HG03095 (cell line): ENCODE measurements at regions not wholly inside any gene's neighbourhood (a gene's known extent, or its start where the extent isn't known, plus 50 kb on each side); places are given as distances from the start of the nearest gene placed in this dataset.

Experiments
- ATAC-seq: cut with Tn5 transposase; IDR thresholded peaks from one replicate; pipeline ENCODE4 v1.9.1; 2021; ENCODE audit warnings: moderate library complexity; ENCODE audit not compliant: unreplicated experiment

DNA sequence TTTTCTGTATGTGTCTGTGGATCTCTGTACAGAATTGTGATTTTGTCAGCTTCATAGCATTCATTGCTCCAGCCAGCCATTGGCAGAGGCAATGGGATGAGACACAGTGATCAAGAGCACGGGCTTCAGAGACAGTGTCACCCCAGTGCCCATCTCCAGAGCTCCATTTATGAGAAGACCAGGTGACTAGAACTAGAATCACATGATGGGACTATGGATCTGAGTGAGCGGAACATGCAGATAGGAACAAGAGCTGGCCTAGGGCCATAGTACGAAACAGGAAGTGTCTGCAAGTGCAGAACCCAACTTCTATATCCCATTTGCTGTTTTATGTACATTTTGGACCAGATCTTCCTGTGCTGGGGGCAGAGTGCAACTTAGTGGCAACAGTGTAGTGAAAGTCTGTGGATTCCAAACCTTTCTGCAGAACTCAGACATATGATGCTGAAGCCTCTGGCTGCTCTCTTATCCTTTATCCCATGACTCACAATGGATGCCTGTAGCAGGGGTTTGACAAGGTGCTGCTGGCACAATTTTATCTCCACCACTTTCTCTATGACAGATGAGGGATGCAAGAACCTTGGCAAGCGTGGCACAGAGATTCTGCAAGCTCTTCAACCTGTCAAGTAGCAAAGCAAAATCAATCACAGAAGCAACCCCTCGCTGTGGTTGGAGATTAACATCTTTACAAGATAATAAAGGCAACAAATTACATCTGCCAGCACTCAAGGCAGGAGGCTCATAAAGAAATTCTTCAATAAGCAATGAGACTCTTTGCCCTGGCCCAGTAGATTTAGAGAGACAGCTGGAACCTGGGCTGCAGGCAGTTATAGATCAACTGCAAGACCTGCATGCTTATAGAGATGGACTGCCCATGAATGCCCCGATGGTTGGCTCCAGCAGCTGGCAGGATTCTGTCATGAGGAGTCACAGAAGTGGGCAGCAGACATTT, 681.3 kb downstream of the TNS3 start:
- ATAC-seq: no peak

DNA sequence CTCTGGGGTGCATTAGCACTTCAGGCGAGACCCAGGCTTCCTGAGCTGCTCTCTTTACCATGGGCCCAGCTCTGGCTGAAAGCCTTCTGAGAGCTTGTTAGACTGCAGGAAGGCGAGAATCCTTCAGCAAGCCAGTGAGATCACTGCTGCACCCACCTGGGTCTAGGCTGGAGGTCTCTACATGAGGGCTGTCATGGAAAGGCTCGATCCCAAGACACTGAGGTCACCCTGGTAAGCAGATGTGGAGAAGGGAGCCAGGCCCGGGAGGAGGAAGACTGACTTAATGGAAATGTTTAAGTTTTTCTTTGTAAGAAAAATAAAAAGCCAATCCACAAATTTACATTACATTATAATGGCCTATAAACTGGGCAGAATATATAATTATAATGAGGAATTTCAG, 684.5 kb downstream of the TNS3 start:
- ATAC-seq: no peak

DNA sequence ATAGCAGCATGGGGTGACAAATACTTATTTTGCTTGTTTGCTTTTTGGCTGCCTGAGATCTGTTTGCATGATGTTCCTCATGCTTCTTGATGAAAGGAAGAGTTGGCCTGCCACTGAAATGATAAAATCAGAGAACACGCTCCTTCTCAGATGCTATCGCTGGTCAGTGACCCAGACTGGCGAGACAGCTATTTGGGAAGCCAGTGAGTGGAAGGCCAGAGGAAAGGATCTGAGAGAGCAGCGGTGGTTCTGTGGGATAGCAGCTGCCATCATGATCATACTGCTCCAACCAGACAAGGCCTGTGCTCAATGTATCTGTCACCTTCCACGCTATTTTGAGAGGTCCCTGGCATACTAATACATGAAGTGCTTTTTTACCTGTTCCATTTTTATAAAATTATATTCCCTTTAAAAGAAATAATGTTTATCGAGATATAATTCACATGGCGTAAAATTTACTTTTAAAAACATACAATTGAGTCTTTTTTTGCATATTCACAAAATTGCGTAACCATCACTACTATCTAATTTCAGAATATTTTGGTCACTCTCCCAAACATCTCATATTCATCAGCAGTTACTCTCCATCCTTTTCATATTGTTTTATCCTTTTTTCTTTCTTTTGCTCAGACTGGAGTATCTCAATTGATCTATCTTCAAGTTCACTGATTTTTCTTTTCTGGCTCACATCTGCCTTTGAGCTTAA, 695.1 kb downstream of the TNS3 start:
- no peak for ATAC-seq

DNA sequence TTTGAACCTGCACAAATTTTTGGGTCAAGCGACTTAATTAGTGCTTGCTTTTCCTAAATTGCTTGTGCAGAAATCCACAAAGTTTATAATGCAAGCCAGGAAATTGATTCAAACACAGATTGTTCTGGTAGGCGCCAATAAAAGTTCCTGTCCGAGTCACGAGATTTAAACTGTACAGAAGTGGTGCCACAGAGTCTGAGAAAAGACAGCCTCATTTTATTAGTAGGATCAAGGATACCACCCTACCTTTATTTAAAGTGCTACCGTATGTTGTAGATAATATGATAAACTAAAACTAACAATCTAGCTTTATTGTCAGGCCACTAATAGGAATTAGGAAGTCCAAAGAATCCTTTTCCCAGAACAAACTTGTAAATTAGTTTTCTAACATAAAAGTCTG, 696.7 kb downstream of the TNS3 start:
- no peak for ATAC-seq

DNA sequence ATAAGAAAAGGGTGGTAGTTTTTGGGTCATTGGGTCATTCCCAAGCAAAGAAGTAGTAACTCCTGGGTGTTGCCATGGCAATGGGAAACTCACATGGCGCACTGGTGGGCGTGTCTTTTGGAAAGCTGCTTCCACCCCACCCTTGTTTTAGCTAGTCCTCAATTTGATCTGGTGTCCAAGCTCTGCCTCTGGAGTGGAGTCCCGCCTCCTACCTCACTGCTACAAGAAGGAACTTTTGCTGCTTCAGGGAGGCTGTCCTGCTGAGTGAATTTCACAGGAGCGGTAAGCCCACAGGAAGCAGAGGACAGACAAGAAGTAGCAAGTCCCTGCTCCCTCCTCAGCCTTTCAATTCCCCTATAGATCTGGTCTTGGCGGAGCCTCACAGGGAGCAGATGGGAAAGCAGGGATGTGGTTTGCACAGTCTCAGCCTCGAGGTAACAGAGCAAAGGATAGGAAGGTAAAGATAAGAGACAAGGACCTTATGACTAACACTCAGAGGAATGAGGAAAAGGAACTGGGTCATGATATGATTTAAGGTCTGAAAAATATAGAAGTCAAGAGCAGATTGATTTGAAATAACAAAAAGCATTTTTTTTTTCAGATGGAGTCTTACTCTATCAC, 700.3 kb downstream of the TNS3 start:
- no peak for ATAC-seq

DNA sequence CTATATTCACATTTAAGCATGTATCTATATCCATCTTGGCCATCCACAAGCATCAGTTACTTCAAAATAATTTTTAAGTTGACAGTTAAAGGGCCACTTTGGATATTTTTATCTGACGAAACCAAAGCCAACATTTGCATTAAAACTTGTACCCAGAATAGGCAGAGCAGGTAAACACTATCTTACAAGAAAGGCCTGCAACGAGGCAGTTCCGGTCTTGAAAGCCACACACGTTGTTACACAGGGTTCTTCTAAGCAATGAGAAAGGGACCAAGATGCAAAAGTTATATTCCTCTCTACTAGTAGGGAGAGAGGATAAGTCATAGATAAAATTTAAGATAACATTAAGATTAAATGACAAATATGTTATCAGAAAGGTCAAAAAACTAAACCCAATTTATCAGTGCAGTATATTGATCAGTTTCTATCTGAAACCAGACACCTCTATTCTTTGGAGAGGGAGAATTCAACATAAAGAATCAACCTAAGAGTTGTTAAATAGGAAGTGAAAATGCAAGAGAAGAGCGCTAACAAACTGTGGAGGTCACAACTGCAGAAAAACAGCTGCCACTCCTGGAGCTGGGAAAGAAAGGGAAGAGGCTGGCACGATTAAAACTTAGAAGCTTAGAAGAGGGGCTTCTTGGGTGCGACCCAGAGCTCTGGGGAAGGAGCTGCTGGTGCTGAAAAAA, 701.3 kb downstream of the TNS3 start:
- no peak for ATAC-seq

DNA sequence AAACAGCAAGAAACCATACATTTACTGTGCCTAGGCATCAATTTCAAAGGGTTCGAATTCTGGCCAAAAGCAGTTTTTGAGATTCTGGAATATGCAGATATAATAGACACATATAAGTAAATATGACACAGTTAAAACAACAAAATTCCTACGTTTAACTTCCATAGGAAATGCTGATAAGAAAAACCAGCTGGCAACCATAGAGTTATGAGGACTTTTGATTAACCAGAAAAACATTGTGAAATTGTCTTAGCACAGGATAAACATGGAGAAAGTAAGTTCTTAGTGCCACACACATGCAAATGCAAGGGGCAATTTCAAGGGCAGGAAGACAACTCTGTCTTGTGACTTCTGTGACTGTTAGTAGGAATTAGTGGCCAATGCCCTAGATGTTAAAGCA, 702.1 kb downstream of the TNS3 start:
- no peak for ATAC-seq

DNA sequence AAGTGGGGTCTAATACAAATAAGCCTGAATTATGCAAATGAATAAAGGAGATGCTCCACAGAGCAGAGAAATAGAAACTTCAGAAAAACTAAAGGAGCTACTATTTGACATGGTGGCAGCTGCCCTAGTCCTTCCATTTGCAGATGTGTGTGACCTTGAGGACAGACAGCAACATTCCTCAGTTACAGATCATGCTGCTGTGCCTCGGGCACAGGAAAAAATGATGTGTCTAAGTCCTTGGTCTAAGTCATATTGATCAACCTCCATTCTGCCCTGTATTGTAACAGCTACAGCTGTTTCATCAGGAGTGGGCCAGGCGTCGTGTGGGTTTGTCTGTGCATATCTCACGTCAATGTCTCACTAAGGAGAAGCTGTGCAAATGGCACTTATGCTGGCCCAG, 710.4 kb downstream of the TNS3 start:
- no peak for ATAC-seq

DNA sequence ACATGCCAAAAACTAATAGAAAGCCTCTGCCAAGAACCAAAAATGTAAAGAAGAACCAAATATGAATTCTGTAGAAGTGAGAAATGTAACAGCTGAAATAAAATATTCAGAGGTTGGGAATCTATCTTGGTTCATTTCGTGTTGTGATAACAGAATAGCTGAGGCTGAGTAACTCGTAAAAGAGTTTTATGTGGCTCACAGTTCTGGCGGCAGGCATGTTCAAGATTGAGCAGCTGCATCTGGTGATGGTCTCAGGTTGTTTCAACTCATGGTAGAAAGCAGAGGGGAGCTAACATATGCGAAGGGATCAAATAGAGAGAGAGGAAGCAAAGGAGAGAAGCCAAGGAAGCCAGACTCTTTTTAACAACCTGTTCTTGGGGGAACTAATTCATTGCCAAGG, 717.2 kb downstream of the TNS3 start:
- ATAC-seq: no peak

DNA sequence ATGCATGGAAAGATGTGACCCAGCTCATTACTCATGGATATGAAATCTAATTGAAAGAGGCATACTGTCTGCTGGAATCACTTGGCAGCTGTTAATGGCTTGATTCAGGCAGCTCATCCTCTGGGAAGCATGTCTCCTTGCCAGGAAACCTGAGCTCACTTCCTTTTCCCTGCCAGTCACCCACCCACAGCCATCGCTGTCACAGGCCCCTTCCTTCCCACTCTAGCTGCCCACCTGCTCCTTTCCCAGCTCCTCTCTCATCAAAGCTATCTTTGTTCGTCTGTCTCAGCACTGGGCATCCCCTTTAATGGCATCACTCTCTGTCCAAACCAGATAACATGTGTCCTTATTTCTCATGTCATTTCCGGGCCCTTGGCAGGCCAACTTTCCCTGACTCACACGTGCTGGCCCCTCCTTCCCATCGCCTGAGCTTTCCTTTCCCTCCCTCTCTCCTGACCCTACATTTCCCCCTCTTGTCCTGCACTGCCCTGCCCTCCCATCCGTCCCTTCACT, 721.9 kb downstream of the TNS3 start:
- ATAC-seq: no peak

DNA sequence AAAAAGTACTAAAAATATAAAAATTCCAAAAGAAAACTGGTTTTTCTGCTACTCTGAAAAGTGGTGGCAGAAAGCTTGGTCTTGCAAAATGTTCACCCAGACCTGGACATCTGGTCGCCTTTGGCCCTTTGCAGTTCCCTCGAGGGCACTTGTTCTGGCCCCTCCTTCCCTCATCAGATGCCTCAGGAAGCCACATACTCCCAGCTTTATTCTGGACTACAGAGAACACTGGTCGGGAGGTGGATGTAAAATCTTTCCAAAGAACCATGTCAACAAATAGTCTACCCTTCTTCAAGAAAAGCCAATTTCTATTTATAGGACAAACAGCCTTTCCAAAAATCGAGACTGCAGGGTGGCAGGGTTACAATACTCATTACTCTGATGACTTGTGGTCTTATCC, 726.1 kb downstream of the TNS3 start:
- no peak for ATAC-seq

DNA sequence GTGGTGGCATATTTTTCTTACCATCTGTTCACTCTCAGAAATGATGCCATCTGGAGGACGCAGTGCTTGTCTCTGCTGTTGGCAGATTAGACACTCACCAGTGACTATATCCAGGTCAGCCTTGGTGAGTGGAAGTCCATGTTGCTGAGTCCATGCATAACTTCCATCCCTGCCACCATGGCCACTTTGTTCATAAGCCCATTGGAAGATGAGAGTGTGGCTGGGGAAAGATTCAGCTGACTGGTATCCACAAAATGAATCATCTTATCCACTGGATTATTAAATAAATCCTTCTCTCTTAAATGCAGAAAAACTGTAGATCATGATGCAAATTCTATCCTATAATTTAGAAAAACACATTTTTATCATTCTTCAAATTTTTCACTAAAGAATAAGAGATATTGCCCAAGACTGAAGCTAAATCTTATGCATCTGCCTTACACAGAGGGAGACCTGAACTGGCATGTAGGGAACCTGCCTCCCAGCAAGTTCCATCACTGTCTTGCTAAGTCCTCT, 726.9 kb downstream of the TNS3 start:
- no peak for ATAC-seq

DNA sequence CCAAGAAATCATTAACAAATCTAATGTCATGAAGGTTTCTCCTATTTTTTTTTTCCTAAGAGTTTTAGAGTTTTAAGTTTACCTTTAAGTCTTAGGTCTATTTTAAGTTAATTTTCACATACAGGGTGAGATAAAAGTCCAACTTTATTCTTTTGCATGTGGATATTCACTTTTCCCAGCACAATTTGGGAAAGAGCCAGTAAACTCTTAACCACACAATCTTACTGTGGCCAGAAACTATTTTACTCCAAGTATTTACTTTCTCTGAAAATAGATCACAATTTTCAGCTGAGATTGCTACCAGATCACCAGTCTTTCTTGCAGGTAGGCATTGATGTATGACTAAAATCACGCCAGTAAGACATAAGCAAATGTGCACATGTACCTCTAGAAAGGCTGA, 728.5 kb downstream of the TNS3 start:
- ATAC-seq: no peak

DNA sequence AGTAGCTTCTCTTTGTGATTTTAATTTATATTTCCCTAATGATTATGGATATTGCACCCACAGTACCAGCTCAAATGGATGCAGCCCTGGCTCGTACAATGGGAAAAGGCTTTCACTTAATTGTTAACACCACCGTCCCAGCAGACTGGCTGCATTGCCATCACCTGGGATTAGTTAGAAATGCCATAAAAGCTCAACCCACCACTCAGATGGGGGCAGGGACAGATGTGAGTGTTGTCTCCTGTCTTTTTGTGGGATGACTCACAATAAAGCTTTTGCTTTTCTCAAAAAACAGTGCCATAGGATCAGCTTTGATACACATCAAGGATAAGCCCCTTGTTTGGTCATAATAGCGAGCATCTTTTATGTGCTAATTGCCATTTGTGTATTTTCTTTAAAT, 729.1 kb downstream of the TNS3 start:
- ATAC-seq: no peak

DNA sequence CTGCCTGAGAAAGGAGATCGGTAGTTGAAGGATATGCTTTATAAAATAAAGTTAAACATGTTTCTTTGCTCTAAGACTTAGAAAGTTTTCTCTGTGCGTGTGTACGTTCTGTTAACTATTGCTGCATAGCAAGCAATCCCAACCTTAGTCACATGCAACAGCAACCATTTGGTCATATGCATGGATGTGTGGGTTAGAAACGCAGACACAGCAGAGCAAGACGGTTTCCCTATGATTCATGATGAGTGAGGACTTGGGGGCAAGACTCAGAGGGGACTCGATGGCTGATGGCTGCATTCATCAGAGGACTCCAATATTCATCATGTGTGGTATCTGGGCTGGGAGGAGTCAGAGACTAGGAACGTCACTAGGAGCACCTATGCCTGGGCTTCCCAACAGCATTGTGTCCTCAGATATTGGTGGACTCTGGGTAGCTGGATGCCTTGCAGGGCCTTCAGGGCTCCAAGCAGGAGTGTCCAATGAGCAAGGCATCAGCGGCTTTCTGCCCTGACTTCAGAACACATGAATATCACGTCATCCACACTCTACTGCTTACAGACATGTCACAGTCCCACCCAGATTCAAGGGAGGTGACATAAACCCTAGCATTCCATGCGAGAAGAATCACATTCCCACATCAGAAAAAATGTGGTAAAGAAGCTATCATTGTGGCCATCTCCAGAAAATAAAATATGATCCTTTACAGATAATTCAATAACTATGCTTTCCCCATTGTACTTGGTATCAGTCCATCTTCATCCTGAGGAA, 731.2 kb downstream of the TNS3 start:
- ATAC-seq: no peak

DNA sequence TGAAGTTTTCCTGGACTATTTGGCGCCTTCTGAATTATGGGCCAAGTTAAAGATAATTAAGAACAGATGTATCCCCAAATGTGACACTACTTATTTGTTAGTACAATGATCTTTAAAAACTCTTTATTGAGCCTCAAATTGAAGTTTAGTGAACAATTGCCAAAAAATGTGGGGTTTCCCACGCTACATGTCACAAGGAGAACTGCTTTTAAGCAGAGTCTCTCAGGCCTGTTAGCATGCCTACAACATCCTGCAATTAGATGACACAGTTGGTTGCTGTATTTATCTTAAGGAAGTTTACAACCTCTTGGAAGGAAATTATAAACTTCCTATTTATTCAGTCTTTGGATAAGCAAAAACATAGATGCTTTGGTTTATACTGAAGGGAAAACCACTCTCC, 733.0 kb downstream of the TNS3 start:
- no peak for ATAC-seq

DNA sequence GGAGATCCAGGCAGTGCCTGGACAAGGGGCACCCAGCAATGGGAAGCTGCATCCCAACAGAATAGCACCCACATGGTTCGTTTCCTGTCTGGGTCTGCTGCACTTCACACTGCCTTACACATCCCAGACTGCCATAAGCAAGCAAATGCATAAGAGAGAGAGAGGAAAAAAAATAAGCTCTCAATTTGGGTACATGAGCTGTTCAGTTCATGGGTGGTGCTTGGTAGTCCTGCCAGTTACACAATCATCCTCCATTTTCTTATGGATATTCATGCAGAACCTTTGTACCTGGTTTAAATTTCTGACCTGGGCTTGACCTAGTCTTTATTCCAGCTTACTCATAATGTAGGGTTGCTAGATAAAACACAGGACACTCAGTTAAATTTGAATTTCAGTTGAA, 733.6 kb downstream of the TNS3 start:
- no peak for ATAC-seq

DNA sequence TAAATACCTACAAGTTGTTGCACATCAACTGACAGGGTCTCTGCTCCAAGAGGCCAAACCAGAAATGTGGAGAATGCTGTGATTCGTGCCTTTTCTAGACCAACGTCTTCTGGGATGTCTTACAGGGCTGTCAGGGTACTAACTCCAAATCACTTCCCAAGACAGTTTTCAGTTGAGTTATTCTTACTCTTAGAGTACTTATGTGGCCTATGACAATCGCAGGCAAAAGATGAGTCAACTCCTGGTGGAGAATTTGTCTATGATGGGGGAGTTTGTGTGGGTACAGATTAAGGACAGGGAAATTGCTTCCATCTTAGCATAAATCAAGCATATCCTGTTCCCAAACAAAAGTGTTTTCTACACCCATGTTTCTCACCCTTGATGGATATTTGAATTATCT, 734.8 kb downstream of the TNS3 start:
- ATAC-seq: no peak

DNA sequence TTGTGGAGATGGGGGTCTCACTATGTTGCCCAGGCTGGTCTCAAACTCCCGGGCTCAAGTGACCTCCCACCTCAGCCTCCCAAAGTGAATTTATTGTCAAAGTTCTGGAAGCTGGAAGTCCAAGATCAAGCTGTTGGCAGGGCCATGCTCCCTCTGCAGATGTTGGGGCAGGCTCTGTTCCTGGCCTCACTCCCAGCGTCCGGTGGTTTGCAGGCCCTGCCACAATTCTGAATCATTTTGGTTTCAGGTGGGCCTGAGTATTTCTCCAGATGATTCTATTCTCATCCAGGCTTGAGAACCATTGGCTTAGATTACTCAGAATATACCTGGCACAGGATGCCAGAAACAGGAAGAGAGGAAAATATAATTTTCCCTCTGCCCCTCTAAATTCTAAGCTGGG, 737.4 kb downstream of the TNS3 start:
- ATAC-seq: no peak

DNA sequence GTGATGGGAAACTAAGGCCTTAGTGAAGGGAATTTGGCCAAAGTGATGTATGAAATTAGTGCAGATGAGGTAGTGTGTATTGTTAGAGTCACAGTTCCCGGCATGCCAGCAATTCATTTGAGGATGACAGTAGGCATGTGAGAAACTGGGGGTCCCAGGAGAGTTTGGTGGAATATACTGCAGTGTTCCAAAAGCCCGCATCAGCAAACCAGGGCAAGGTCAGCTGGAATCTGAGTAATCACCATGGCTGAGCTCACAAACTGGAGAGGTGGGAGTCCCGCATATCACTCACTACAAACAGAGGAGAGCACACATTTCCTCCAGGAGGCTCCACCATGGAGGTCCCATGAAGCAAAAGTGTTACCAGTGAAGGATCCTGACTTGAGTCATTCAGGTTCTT, 740.7 kb downstream of the TNS3 start:
- no peak for ATAC-seq
